H1 (cell line): ENCODE measurements at regions not wholly inside any gene's neighbourhood (a gene's known extent, or its start where the extent isn't known, plus 50 kb on each side); places are given as distances from the start of the nearest gene placed in this dataset.

Experiments used
- BRCA1 ChIP-seq: IDR thresholded peaks from 2 replicates; pipeline ENCODE4 v1.6.1; 2012; ENCODE audit warnings: low read depth, low read length, improper control_type of control experiment
- CTCF ChIP-seq, 3 experiments: IDR thresholded peaks; 1 replicate in 2 of 3; 2 replicates in 1 of 3; pipeline versions ENCODE4 v1.5.1 to v1.6.1; 2011; ENCODE audit warnings: low read length in 3 of 3, mild to moderate bottlenecking in 3 of 3, inconsistent platforms in 2 of 3, low read depth in 1 of 3, moderate library complexity in 1 of 3; ENCODE audit not compliant: insufficient read depth in 1 of 3; ENCODE audit errors: control extremely low read depth in 1 of 3
- HDAC2 ChIP-seq, 2 experiments: fragments of 300-600 bp in 1 of 2; sonication (generic) in 1 of 2; IDR thresholded peaks; 2 replicates each; pipeline ENCODE4 v1.6.1; 2011 to 2012; ENCODE audit warnings: low read depth in 2 of 2, low read length in 2 of 2, mild to moderate bottlenecking in 2 of 2, moderate library complexity in 2 of 2, borderline replicate concordance in 1 of 2, inconsistent platforms in 1 of 2
- KDM1A ChIP-seq: fragments of 200-600, 300-600 bp; sonication (generic); IDR thresholded peaks from 2 replicates; pipeline ENCODE4 v1.7.1; 2016; ENCODE audit warnings: mild to moderate bottlenecking, low read length, borderline replicate concordance
- KDM4A ChIP-seq: IDR thresholded peaks from one replicate; pipeline ENCODE4 v1.7.1; 2012; ENCODE audit warnings: low read depth, mild to moderate bottlenecking, moderate library complexity, low read length, inconsistent platforms; ENCODE audit not compliant: severe bottlenecking
- MAFK ChIP-seq: IDR thresholded peaks from 2 replicates; pipeline ENCODE4 v1.6.1; 2012; ENCODE audit warnings: low read depth, mild to moderate bottlenecking, improper control_type of control experiment, low read length
- RAD21 ChIP-seq, 2 experiments: IDR thresholded peaks in 1 of 2; conservative IDR thresholded peaks in 1 of 2; 2 replicates each; pipeline ENCODE4 v1.6.1; 2011; ENCODE audit warnings: low read depth in 2 of 2, low read length in 2 of 2, improper control_type of control experiment in 1 of 2, inconsistent platforms in 1 of 2, mild to moderate bottlenecking in 1 of 2, moderate library complexity in 1 of 2
- SAP30 ChIP-seq: fragments of 300-600 bp; sonication (generic); IDR thresholded peaks from 2 replicates; pipeline ENCODE4 v1.7.1; 2012; ENCODE audit warnings: low read length, moderate library complexity, mild to moderate bottlenecking, inconsistent platforms; ENCODE audit not compliant: insufficient read depth, insufficient replicate concordance
- SIN3A ChIP-seq, 2 experiments: IDR thresholded peaks in 1 of 2; conservative IDR thresholded peaks in 1 of 2; 2 replicates each; pipeline ENCODE4 v1.6.1; 2011 to 2012; ENCODE audit warnings: low read length in 2 of 2, improper control_type of control experiment in 1 of 2, low read depth in 1 of 2, mild to moderate bottlenecking in 1 of 2
- SIRT6 ChIP-seq: IDR thresholded peaks from one replicate; pipeline ENCODE4 v1.7.1; 2012; ENCODE audit warnings: low read length, inconsistent platforms
- SP1 ChIP-seq: IDR thresholded peaks from 2 replicates; pipeline ENCODE4 v1.6.1; 2011; ENCODE audit warnings: low read depth, low read length
- SRF ChIP-seq: IDR thresholded peaks from 2 replicates; pipeline ENCODE4 v1.6.1; 2011; ENCODE audit warnings: mild to moderate bottlenecking, low read depth, low read length, moderate library complexity
- YY1 ChIP-seq: IDR thresholded peaks from 2 replicates; pipeline ENCODE4 v1.6.1; 2011; ENCODE audit warnings: low read depth, mild to moderate bottlenecking, low read length
- TF ChIP-seq, protein P1 (sequence below): IDR thresholded peaks from 2 replicates; pipeline ENCODE4 v1.6.1; 2012; ENCODE audit warnings: inconsistent platforms

- TF ChIP-seq CTCF (IDR thresholded peaks at IDR 0.05; ENCODE audit: control extremely low read depth in 1 of 3, insufficient read depth in 1 of 3, low read depth in 1 of 3, low read length in 3 of 3) (peak; percentile 51 to 79 (median 76)), SRF (no peak), RAD21 (IDR thresholded peaks at IDR 0.05 in 1 of 2, conservative IDR thresholded peaks at IDR 0.05 in 1 of 2; ENCODE audit: low read depth in 2 of 2, low read length in 2 of 2) (peak; percentile 92 to 94), SIRT6 (no peak), SAP30 (no peak), KDM1A (peak; percentile 94), BRCA1 (no peak), MAFK (no peak), HDAC2 (IDR thresholded peaks at IDR 0.05; ENCODE audit: borderline replicate concordance in 1 of 2, low read depth in 2 of 2, low read length in 2 of 2) (peak in 1 of 2 experiments; percentile 59; a peak in 1 of 4 replicates), SP1 (no peak), YY1 (peak; percentile 51; the same call in 1 of the 2 replicates), KDM4A (no peak), SIN3A (conservative IDR thresholded peaks at IDR 0.05 in 1 of 2, IDR thresholded peaks at IDR 0.05 in 1 of 2; ENCODE audit: low read depth in 1 of 2, low read length in 2 of 2) (no peak)
- TF ChIP-seq, protein P1, sequence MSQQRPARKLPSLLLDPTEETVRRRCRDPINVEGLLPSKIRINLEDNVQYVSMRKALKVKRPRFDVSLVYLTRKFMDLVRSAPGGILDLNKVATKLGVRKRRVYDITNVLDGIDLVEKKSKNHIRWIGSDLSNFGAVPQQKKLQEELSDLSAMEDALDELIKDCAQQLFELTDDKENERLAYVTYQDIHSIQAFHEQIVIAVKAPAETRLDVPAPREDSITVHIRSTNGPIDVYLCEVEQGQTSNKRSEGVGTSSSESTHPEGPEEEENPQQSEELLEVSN, result no peak
- TF ChIP-seq, all 59 proteins: peak for 5
Observed at GRCh38 chr14:87615822-87616679, 376.9 kb downstream of the GALC start (continued).
